HL-60/S4 treated with phorbol 12-myristate 13-acetate at 8.2 ng/mL for 4 days and 3 days (cell line): ENCODE measurements at regions not wholly inside any gene's neighbourhood (a gene's known extent, or its start where the extent isn't known, plus 50 kb on each side); places are given as distances from the start of the nearest gene placed in this dataset.
"Not testable (repeated sequence)": the region's sequence is repeated elsewhere in the genome, so short reads cannot be mapped to it uniquely, and the experiment has no call there.

Experiments used
- in situ Hi-C: fragments of 300-500 bp; cut with MboI; formaldehyde crosslinking; loops from 2 replicates; pipeline ENCODE4 v1.15.0; 2022; ENCODE audit warnings: low sequenced_read_pairs

- in situ Hi-C loops: no loop called here
Observed at GRCh38 chr6:40160826-40161225, 226.6 kb upstream of the MOCS1 start.

- in situ Hi-C loops: no loop called here
Observed at GRCh38 chr6:40159865-40160264, 225.6 kb upstream of the MOCS1 start.

DNA sequence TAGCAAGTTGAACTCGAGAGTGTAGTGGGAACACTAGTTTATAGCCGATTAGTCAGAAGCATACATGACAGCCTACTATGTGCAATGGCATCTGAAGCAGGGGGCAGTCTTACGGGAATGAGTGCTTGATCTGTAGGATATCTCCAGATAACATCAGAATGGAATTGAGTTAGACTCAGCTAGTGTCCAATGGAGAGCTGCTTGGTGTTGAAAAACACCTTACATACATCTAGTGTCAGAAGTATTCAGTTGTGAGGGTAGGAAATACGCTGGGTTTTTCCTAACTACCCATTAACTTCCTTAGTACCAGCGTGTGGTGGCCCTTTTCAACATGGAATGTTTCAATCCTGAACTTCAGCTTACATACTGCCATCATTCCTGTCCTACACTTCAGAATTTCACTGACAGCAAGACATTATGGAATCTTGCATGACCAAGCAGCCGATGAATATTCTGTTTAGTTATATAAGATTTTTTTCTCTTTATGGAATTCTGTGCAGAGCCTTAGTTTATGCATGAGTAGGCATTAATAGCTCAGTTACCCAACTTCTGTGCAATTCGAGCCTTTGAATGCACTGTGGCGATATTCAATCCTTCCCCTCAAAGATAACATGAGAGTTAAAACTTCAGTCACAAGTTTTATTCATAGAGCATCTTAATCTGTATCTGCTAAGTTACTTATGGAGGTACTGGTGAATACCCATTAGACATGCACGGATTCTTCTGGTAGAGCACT is 218.6 kb upstream of the MOCS1 start:
- in situ Hi-C loops: no loop called here

DNA sequence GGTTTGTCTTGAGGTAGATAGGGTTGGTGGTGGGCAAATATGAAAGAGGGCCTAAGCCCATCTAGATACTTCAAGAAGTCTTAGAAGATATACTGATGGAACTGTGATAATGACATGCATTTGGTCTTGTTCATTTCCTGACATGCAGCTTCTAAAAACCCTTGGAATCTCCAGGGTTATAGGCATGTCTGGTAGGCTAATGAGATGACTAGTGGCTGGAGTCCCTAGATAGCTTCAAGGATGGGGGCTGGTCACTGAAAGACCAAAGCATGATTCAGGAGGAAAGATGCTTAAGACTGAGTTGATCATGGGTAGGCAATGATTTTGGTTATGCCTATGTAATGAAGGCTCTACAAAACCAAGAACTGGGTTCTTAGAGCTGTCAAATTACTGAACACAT is 217.9 kb upstream of the MOCS1 start:
- in situ Hi-C loops: no loop called here

GRCh38 chr6:40148882-40149573 is 214.8 kb upstream of the MOCS1 start:
- in situ Hi-C loops: no loop called here

DNA sequence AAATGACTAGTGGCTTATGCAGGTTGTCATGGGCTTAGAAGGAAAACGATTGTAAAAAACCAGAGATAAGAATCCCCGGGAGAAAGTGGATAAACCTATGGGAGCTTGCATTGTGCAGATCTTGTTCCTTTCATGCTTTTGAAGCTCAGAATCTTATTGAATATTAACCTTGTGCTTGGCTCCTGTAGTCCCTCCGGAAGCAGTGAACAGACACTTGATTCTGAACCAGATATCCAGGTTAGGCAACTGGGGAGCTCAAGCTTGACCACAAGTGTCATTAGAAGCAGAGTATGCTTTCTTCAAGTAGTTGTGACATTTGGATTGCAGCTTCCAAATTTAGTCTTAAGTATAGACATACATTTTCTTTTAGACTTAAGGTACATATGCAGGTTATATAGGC is 212.6 kb upstream of the MOCS1 start:
- in situ Hi-C loops: no loop called here

DNA sequence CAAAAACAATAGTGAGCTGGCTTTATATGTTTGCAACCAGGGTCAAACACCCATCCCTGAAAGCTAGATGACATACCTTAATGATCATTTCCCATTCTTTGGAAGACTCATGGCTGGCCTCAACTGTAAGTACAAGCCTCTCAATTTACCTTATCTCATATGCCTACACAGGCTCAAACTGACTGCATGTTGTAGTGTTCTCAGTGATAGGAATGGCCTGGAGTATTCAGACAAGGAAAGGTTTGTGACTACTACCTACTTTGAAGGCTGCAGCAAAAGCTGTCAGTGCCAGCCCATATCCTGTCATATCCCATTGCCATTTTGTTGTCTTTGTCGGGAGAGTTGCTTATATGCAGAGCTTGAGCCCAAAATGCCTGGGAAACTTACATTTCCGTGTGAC is 205.2 kb upstream of the MOCS1 start:
- in situ Hi-C loops: no loop called here

- in situ Hi-C loops: no loop called here
Observed at GRCh38 chr6:40138273-40138720, 204.0 kb upstream of the MOCS1 start.

DNA sequence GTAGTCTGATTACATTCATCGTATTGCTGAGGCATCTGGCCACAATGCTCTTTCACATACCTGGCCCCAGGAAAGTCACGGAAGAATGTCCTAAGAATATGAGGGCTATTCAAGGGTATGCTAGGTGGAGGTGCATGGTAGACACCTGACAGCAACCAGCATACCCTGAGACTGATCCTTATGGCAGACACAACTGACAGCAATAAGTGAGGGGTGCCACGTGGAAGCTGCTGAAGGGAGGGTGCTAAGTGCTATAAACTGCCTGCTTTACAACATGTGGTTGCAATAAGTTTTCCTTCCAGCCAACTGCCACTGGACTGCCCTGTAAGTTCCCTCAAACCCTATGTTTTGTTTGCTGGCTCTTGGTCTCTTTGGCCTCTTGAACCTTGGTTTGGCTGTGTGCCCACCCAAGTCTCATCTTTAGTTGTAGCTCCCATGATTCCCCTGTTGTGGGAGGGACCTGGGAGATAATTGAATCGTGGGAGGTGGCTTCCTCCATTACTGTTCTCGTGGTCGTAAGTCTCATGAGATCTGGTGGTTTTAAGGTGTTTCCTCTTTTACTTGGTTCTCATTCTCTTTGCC is 201.3 kb upstream of the MOCS1 start:
- in situ Hi-C loops: no loop called here

DNA sequence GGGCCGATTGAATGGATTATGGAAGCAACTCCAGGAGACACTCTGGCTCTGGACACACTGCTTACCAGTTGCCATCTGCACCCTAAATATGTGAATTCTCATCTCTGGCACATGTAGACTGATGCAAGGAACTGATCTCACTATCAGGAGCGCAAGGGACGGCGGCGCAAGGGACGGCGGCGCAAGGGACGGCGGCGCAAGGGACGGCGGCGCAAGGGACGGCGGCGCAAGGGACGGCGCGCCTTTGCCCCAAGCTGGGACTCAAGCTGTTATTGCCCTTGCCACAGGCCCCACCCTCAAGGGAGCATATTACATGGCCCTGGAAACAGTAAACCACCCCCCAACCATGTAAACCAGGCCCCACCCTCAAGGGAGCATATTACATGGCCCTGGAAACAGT is 199.7 kb upstream of the MOCS1 start:
- in situ Hi-C loops: not testable (repeated sequence)

GRCh38 chr6:40131675-40132074 is 197.4 kb upstream of the MOCS1 start:
- in situ Hi-C loops: no loop called here

- in situ Hi-C loops: no loop called here
Observed at GRCh38 chr6:40128127-40128526, 193.9 kb upstream of the MOCS1 start.

GRCh38 chr6:40125680-40126394 is 191.6 kb upstream of the MOCS1 start:
- in situ Hi-C loops: no loop called here

- in situ Hi-C loops: no loop called here
Observed at GRCh38 chr6:40124924-40125323, 190.7 kb upstream of the MOCS1 start.

GRCh38 chr6:40116832-40117231 is 182.6 kb upstream of the MOCS1 start:
- in situ Hi-C loops: no loop called here

- in situ Hi-C loops: no loop called here
Observed at GRCh38 chr6:40112350-40112749, 178.1 kb upstream of the MOCS1 start.

- in situ Hi-C loops: no loop called here
Observed at GRCh38 chr6:40108736-40109135, 174.5 kb upstream of the MOCS1 start.

DNA sequence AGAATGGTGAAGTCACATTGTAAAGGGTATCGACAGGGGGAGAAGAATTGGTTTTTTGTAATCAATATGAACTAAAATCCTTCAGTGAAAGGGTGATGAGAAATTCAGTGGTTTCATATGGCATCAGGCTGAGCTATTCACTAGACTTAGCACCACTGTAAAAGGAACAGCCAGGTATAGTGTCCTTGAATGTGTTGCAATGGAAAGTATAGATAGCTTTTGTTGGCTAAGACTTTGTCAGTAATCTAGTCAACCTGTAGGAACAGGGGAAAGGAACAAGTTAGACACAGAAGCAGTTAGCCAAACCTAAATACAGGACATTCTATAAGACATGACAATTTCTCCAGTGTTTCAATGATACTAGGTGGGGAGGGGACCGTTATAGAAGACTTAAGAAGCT is 172.6 kb upstream of the MOCS1 start:
- in situ Hi-C loops: no loop called here

- in situ Hi-C loops: no loop called here
Observed at GRCh38 chr6:40098774-40099173, 164.5 kb upstream of the MOCS1 start.

DNA sequence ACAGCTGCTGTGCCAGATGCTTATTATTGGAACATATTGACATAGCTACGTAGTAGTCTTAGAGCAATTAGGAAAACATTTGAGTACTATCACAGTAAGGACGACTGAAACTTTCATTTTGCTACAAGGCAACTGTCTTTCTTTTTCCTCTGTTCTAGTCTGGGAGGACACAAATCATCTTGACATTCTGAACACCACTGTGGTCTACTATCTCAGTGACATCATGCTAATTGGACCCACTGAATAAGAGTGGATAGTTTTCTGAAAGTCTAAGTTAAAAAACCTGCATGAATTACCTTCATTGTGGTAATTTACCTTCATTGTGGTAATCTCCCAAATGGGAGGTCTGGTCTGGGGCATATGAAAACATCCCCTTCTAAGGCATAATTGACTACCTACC is 163.3 kb upstream of the MOCS1 start:
- in situ Hi-C loops: no loop called here

GRCh38 chr6:40083141-40083920 is 149.1 kb upstream of the MOCS1 start:
- in situ Hi-C loops: no loop called here
